Activated naive CD8-positive, alpha-beta T cell treated with anti-CD3 and anti-CD28 coated beads, Interleukin-2, amount 50 U/mL, for 16 hours (primary cell): ENCODE measurements at regions not wholly inside any gene's neighbourhood (a gene's known extent, or its start where the extent isn't known, plus 50 kb on each side); places are given as distances from the start of the nearest gene placed in this dataset.
"Not testable (repeated sequence)": the region's sequence is repeated elsewhere in the genome, so short reads cannot be mapped to it uniquely, and the experiment has no call there.

Source experiments
- DNase-seq: peaks from one replicate; pipeline ENCODE4 v3.0.0-alpha.2; 2020; ENCODE audit warnings: low read depth, low spot score

GRCh38 chr21:10325546-10325945 is 195.8 kb upstream of the TPTE start:
- DNase-seq = peak; percentile 53

- not testable (repeated sequence) for DNase-seq
These were observed 195.2 kb upstream of the TPTE start for GRCh38 chr21:10326146-10326545.

DNA sequence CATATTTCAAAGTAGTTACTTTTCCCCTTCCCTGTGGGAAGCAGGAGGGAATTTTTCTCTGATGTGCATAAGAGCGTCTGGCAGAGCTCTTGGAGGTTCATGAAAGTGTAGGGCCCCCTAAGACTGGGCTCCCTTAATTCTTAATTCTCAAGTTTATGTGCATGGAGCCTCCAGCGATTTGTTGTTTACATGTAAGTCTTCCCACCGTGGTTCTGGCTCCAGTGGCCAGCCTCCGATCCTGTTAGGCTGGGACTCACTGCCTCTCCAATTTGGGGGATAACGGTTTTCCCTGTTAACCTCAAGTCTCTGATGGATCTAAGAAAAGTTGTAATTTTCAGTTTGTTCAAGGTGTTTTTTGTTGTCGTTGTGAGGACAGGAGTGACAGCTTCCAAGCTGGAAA is 192.7 kb upstream of the TPTE start:
- DNase-seq = not testable (repeated sequence)

GRCh38 chr21:10330641-10331119 is 190.7 kb upstream of the TPTE start:
- not testable (repeated sequence) for DNase-seq

- DNase-seq = not testable (repeated sequence)
These were observed 190.2 kb upstream of the TPTE start for GRCh38 chr21:10331134-10331533.

GRCh38 chr21:10332935-10333334 is 188.4 kb upstream of the TPTE start:
- DNase-seq = not testable (repeated sequence)

- DNase-seq = not testable (repeated sequence)
These were observed 187.0 kb upstream of the TPTE start for GRCh38 chr21:10334391-10334790.

DNA sequence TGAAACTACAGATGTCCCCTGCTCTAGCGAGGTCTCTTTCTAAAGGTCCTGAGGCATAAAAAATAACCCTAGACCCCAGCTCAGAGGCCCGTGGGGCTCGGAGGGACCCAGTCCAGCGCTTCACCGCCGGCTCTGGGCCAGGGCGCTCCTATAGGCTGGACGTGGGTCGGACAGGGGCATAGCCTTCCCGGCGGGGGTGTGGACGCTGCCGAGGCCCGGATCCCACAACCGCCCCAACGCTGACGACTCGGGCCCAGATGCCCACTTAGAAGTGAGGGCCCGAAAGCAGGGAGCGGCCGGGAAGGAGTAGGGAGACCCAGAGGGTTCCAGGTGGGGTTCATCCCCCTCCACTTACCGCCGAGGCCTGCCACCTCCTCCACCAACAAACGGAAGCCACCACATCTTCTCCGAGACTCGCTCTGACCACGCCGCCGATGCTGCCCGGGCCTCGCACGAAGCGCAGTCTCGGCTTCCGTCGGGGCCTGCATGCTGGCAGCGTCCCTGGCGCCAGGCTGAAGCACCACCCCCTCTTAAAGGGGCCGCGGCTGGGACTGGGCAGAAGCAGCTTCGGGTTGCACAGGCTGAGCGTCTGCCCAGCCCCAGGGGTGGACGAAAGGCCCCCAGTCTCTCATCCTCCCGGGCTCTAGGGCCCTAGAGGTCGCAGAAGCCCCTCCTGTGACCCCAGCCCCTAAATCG is 179.0 kb upstream of the TPTE start:
- not testable (repeated sequence) for DNase-seq

- DNase-seq = not testable (repeated sequence)
These were observed 178.0 kb upstream of the TPTE start for GRCh38 chr21:10343146-10343935.

- not testable (repeated sequence) for DNase-seq
These were observed 177.1 kb upstream of the TPTE start for GRCh38 chr21:10344266-10344665.

GRCh38 chr21:10345178-10345612 is 176.2 kb upstream of the TPTE start:
- not testable (repeated sequence) for DNase-seq

DNA sequence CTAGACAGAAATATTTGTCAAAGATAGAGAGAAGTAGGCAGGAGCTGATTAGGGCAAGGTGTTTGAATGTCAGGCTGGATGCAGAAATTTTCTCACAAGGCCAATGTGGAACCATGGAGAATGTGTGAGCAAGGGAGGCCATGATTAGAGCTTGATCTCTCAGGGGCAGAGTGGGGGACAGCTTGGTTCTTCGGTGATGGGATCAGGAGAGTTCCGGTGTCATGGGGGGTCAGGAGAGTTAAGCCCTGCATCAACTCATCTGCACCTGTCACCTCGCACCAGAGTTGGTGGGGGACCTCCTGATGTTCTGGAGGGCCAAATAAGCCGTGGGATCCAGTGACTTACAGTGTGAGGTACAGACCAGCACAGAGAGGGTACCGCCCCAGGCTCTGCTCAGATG is 175.1 kb upstream of the TPTE start:
- not testable (repeated sequence) for DNase-seq

- DNase-seq = not testable (repeated sequence)
These were observed 174.3 kb upstream of the TPTE start for GRCh38 chr21:10346933-10347615.

DNA sequence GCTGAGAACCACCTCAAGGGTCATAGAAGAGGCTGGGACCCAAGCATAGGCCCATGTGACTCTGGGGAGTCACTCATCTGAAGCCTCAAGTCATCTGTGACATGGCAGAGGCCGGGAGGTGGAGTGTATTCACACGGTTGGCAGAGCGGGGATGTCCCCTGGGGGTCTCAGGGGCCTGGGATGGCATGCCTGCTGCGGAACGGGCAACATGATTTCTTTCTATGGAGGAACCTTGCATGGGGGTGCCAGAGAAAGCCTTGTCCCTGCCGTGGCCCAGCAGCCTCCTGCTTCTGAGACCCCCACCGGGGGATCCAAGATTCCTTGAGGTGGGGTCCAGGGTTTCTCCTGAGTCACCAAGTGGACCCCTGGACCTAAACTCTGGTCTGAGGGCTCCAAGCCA is 173.7 kb upstream of the TPTE start:
- DNase-seq = not testable (repeated sequence)

- not testable (repeated sequence) for DNase-seq
These were observed 173.2 kb upstream of the TPTE start for GRCh38 chr21:10348150-10348549.

- DNase-seq = not testable (repeated sequence)
These were observed 166.4 kb upstream of the TPTE start for GRCh38 chr21:10354851-10355578.

- not testable (repeated sequence) for DNase-seq
These were observed 162.3 kb upstream of the TPTE start for GRCh38 chr21:10359120-10359519.

DNA sequence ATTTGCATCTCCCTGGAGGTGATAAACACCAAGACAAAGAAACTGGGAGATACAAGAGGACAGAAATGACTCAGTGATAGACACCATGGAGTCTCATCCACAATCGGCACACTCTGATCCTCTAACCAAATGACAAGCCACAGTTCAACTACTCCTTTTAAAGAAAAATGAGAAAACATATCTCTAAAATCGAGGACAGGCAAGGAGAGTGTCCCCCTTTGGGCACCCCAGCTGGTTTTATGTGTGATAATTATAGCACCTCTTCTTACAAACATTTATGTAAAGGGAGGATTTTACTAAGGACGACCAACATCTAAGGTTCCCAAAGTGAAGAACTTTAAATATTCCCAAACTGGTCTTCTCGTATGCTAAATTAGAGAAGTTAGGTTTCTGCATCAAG is 161.5 kb upstream of the TPTE start:
- not testable (repeated sequence) for DNase-seq

DNA sequence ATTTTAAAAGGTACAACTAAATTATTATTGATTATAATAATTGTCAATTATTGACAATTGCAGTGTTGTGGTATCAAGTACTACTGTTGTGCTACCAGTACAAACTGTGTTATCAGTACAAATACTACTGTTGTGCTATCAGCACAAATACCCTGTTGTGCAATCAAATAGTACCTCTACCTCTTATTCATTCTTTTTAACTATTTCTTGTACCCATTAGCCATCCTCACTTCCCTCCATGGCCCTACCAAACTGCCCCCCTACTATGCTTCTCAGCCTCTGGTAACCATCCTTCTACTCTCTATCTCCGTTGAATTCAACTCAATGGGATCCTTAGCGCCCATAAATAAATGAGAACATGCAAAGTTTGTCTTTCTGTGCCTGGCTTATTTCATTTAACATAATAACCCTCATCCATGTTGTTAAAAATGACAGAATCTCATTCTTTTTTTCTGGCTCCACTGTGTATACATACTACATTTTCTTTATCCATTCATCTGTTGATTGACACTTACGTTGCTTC is 160.1 kb upstream of the TPTE start:
- DNase-seq = not testable (repeated sequence)

DNA sequence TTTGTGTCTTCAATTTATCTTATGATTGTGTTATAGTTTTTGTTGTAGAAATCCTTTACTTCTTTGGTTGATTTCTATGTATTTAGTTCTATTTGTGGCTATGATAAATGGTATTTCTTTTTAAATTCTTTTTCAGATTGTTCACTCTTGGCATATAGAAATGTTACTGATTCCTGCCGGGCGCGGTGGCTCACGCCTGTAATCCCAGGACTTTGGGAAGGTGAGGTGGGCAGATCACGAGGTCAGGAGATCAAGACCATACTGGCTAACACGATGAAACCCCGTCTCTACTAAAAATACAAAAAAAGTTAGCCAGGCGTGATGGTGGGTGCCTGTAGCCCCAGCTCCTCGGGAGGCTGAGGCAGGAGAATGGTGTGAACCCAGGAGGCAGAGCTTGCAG is 158.6 kb upstream of the TPTE start:
- not testable (repeated sequence) for DNase-seq

DNA sequence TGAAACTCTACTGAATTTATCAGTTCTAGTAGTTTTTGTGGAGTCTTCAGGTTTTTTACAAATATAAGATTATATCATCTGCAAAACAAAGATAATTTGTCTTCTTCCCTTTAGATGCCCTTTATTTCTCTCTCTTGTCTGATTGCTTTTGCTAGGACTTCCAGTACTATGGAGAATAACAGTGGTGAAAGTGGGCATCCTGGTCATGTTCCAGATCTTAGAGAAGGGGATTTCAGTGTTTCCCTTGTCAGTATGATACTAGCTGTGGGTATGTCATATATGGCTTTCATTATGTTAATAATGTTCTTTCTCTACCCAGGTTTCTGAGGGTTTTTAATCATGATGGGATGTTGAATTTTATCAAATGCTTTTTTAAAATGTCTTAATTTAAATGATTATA is 158.1 kb upstream of the TPTE start:
- DNase-seq = not testable (repeated sequence)
